ENCODE measurements at regions not wholly inside any gene's neighbourhood (a gene's known extent, or its start where the extent isn't known, plus 50 kb on each side); places are given as distances from the start of the nearest gene placed in this dataset.
"Not testable (repeated sequence)": the region's sequence is repeated elsewhere in the genome, so short reads cannot be mapped to it uniquely, and the experiment has no call there.

- DNase-seq (ENCODE audit: low read depth): no peak
These were observed 91.2 kb upstream of the ERCC6L2 start for GRCh38 chr9:95784318-95784717.

GRCh38 chr9:95783426-95783975 is 92.0 kb upstream of the ERCC6L2 start:
- peak; percentile 52 for DNase-seq (ENCODE audit: low read depth)

- no peak for DNase-seq (ENCODE audit: low read depth)
These were observed 94.7 kb upstream of the ERCC6L2 start for GRCh38 chr9:95780751-95781150.

- no peak for DNase-seq (ENCODE audit: low read depth)
These were observed 95.4 kb upstream of the ERCC6L2 start for GRCh38 chr9:95780121-95780520.

GRCh38 chr9:95779597-95779996 is 95.9 kb upstream of the ERCC6L2 start:
- not testable (repeated sequence) for DNase-seq (ENCODE audit: low read depth)

GRCh38 chr9:95778957-95779356 is 96.5 kb upstream of the ERCC6L2 start:
- no peak for DNase-seq (ENCODE audit: low read depth)

GRCh38 chr9:95777136-95777535 is 98.4 kb upstream of the ERCC6L2 start:
- no peak for DNase-seq (ENCODE audit: low read depth)

- DNase-seq (ENCODE audit: low read depth): no peak
These were observed 99.3 kb upstream of the ERCC6L2 start for GRCh38 chr9:95776176-95776575.

GRCh38 chr9:95775191-95775590 is 100.3 kb upstream of the ERCC6L2 start:
- DNase-seq (ENCODE audit: low read depth): no peak

GRCh38 chr9:95773053-95773418 is 102.5 kb upstream of the ERCC6L2 start:
- DNase-seq (ENCODE audit: low read depth): no peak

- no peak for DNase-seq (ENCODE audit: low read depth)
These were observed 103.0 kb upstream of the ERCC6L2 start for GRCh38 chr9:95772320-95773052.

- no peak for DNase-seq (ENCODE audit: low read depth)
These were observed 103.8 kb upstream of the ERCC6L2 start for GRCh38 chr9:95771556-95772246.

GRCh38 chr9:95770653-95771131 is 104.8 kb upstream of the ERCC6L2 start:
- no peak for DNase-seq (ENCODE audit: low read depth)

- no peak for DNase-seq (ENCODE audit: low read depth)
These were observed 105.5 kb upstream of the ERCC6L2 start for GRCh38 chr9:95769909-95770433.

GRCh38 chr9:95769473-95769872 is 106.0 kb upstream of the ERCC6L2 start:
- DNase-seq (ENCODE audit: low read depth): no peak

GRCh38 chr9:95766906-95767305 is 108.6 kb upstream of the ERCC6L2 start:
- DNase-seq (ENCODE audit: low read depth): no peak

GRCh38 chr9:95764533-95765319 is 110.8 kb upstream of the ERCC6L2 start:
- DNase-seq (ENCODE audit: low read depth): no peak

- DNase-seq (ENCODE audit: low read depth): no peak
These were observed 111.5 kb upstream of the ERCC6L2 start for GRCh38 chr9:95763983-95764382.

GRCh38 chr9:95763006-95763405 is 112.5 kb upstream of the ERCC6L2 start:
- no peak for DNase-seq (ENCODE audit: low read depth)

- no peak for DNase-seq (ENCODE audit: low read depth)
These were observed 113.2 kb upstream of the ERCC6L2 start for GRCh38 chr9:95762322-95762721.

GRCh38 chr9:95760791-95761190 is 114.7 kb upstream of the ERCC6L2 start:
- no peak for DNase-seq (ENCODE audit: low read depth)

- no peak for DNase-seq (ENCODE audit: low read depth)
These were observed 118.1 kb upstream of the ERCC6L2 start for GRCh38 chr9:95757439-95757838.

All from ELR (cell line).